H9 (cell line): ENCODE measurements at regions not wholly inside any gene's neighbourhood (a gene's known extent, or its start where the extent isn't known, plus 50 kb on each side); places are given as distances from the start of the nearest gene placed in this dataset.

ENCODE experiments used
- DNase-seq: peaks from one replicate; pipeline ENCODE4 v3.0.0-alpha.2; 2017
- H2AFZ ChIP-seq: one replicate; pipeline ENCODE4 v1.6.1; 2013; ENCODE audit warnings: mild to moderate bottlenecking, low read length, control low read depth, moderate library complexity
- H2AK5ac ChIP-seq: 2 replicates; pipeline ENCODE4 v1.6.1; 2013; ENCODE audit warnings: low read length, control low read depth, mixed read lengths; ENCODE audit not compliant: insufficient read length
- H2BK120ac ChIP-seq: one replicate; pipeline ENCODE4 v1.6.1; 2013; ENCODE audit warnings: low read depth, mild to moderate bottlenecking, low read length, control low read depth, inconsistent platforms; ENCODE audit not compliant: poor library complexity, severe bottlenecking
- H2BK12ac ChIP-seq: 2 replicates; pipeline ENCODE4 v1.6.1; 2013; ENCODE audit warnings: low read length, control low read depth, mixed read lengths, low read depth; ENCODE audit not compliant: insufficient read length
- H2BK15ac ChIP-seq: 2 replicates; pipeline ENCODE4 v1.6.1; 2013; ENCODE audit warnings: low read depth, low read length, control low read depth
- H2BK20ac ChIP-seq: one replicate; pipeline ENCODE4 v1.6.1; 2013; ENCODE audit warnings: low read depth, mild to moderate bottlenecking, low read length, control low read depth, inconsistent platforms; ENCODE audit not compliant: poor library complexity, severe bottlenecking
- H2BK5ac ChIP-seq: 2 replicates; pipeline ENCODE4 v1.6.1; 2013; ENCODE audit warnings: low read length, control low read depth, mixed read lengths; ENCODE audit not compliant: insufficient read length
- H3K14ac ChIP-seq: 2 replicates; pipeline ENCODE4 v1.6.1; 2013; ENCODE audit warnings: low read length, control low read depth; ENCODE audit not compliant: insufficient read depth
- H3K18ac ChIP-seq: 2 replicates; pipeline ENCODE4 v1.6.1; 2013; ENCODE audit warnings: low read depth, mild to moderate bottlenecking, mixed read lengths, low read length, control low read depth; ENCODE audit not compliant: insufficient read length
- H3K23ac ChIP-seq: 2 replicates; pipeline ENCODE4 v1.6.1; 2013; ENCODE audit warnings: low read length, control low read depth, mixed read lengths, low read depth; ENCODE audit not compliant: insufficient read length
- H3K23me2 ChIP-seq: 2 replicates; pipeline ENCODE4 v1.6.1; 2013; ENCODE audit warnings: low read depth, mild to moderate bottlenecking, mixed read lengths, low read length, control low read depth; ENCODE audit not compliant: insufficient read length, poor library complexity, severe bottlenecking
- H3K27ac ChIP-seq: 2 replicates; pipeline ENCODE4 v1.5.1; 2013; ENCODE audit warnings: low read length, control low read depth, mixed read lengths, low read depth; ENCODE audit not compliant: insufficient read length
- H3K27me3 ChIP-seq: 2 replicates; pipeline ENCODE4 v1.6.1; 2013; ENCODE audit warnings: low read length, control low read depth, inconsistent platforms; ENCODE audit not compliant: insufficient read depth
- H3K4ac ChIP-seq: 2 replicates; pipeline ENCODE4 v1.6.1; 2013; ENCODE audit warnings: low read depth, mild to moderate bottlenecking, control low read depth, inconsistent platforms, low read length, moderate library complexity
- H3K4me1 ChIP-seq: 2 replicates; pipeline ENCODE4 v1.6.1; 2013; ENCODE audit warnings: low read length, control low read depth, inconsistent platforms; ENCODE audit not compliant: insufficient read depth
- H3K4me2 ChIP-seq: 2 replicates; pipeline ENCODE4 v1.6.1; 2013; ENCODE audit warnings: low read length, control low read depth, mixed read lengths; ENCODE audit not compliant: insufficient read length, insufficient read depth
- H3K56ac ChIP-seq: 2 replicates; pipeline ENCODE4 v1.6.1; 2013; ENCODE audit warnings: low read depth, mild to moderate bottlenecking, mixed read lengths, low read length, control low read depth; ENCODE audit not compliant: insufficient read length
- H3K79me1 ChIP-seq: 2 replicates; pipeline ENCODE4 v1.6.1; 2013; ENCODE audit warnings: low read depth, mild to moderate bottlenecking, moderate library complexity, low read length, control low read depth, inconsistent platforms; ENCODE audit not compliant: insufficient read depth, poor library complexity, severe bottlenecking
- H3K79me2 ChIP-seq: 2 replicates; pipeline ENCODE4 v1.6.1; 2013; ENCODE audit warnings: low read length, control low read depth, inconsistent platforms; ENCODE audit not compliant: insufficient read depth
- H3K9ac ChIP-seq: 2 replicates; pipeline ENCODE4 v1.6.1; 2013; ENCODE audit warnings: low read length, control low read depth, mixed read lengths; ENCODE audit not compliant: insufficient read length; ENCODE audit errors: extremely low read depth
- H3K9me3 ChIP-seq: one replicate; pipeline ENCODE4 v1.6.1; 2013; ENCODE audit warnings: low read depth, low read length, inconsistent platforms; ENCODE audit not compliant: control insufficient read depth
- H3T11ph ChIP-seq: one replicate; pipeline ENCODE4 v1.6.1; 2013; ENCODE audit warnings: mild to moderate bottlenecking, low read length, control low read depth, inconsistent platforms
- H4K20me1 ChIP-seq: one replicate; pipeline ENCODE4 v1.6.1; 2013; ENCODE audit not compliant: control insufficient read depth, insufficient read length, insufficient read depth
- H4K5ac ChIP-seq: 2 replicates; pipeline ENCODE4 v1.6.1; 2013; ENCODE audit warnings: low read depth, mild to moderate bottlenecking, mixed read lengths, low read length, control low read depth; ENCODE audit not compliant: insufficient read length
- H4K8ac ChIP-seq: replicated peaks from 2 replicates; pipeline ENCODE4 v1.6.1; 2013; ENCODE audit warnings: low read length, control low read depth, mixed read lengths, low read depth; ENCODE audit not compliant: insufficient read length
- H4K91ac ChIP-seq: 2 replicates; pipeline ENCODE4 v1.6.1; 2013; ENCODE audit warnings: low read depth, mild to moderate bottlenecking, moderate library complexity, mixed read lengths, low read length, control low read depth; ENCODE audit not compliant: insufficient read length
- H3K27ac Mint-ChIP-seq, 3 experiments: 2 replicates in 2 of 3; 3 replicates in 1 of 3; pipeline ENCODE4 v1.8.0; 2020 to 2021; ENCODE audit warnings: mixed read lengths in 3 of 3, mild to moderate bottlenecking in 1 of 3, moderate library complexity in 1 of 3
- H3K27me3 Mint-ChIP-seq: 2 replicates; pipeline ENCODE4 v1.8.0; 2021; ENCODE audit warnings: low read depth, mild to moderate bottlenecking, moderate library complexity, mixed read lengths
- H3K36me3 Mint-ChIP-seq, 3 experiments: 2 replicates in 2 of 3; 3 replicates in 1 of 3; pipeline ENCODE4 v1.8.0; 2020 to 2021; ENCODE audit warnings: low read depth in 3 of 3, mixed read lengths in 3 of 3; ENCODE audit not compliant: insufficient read depth in 1 of 3
- H3K4me1 Mint-ChIP-seq, 2 experiments: 2 replicates each; pipeline ENCODE4 v1.8.0; 2020; ENCODE audit warnings: mixed read lengths in 2 of 2
- H3K4me3 Mint-ChIP-seq, 2 experiments: 2 replicates in 1 of 2; 3 replicates in 1 of 2; pipeline ENCODE4 v1.8.0; 2020 to 2021; ENCODE audit warnings: mild to moderate bottlenecking in 2 of 2, mixed read lengths in 2 of 2, moderate library complexity in 1 of 2
- H3K9me3 Mint-ChIP-seq, 2 experiments: 2 replicates in 1 of 2; 3 replicates in 1 of 2; pipeline ENCODE4 v1.8.0; 2020; ENCODE audit warnings: mild to moderate bottlenecking in 2 of 2, mixed read lengths in 2 of 2, moderate library complexity in 1 of 2
- CTCF ChIP-seq: fragments of 200-600 bp; sonication (generic); conservative IDR thresholded peaks from 3 replicates; pipeline ENCODE4 v1.8.0; 2021; ENCODE audit warnings: antibody characterized with exemption, mild to moderate bottlenecking
- WGBS: extraction: QIAGEN DNeasy Blood & Tissue Kit; methylation state at CpG from one replicate; pipeline ENCODE4 v1.1.7; 2013; ENCODE audit warnings: missing lambda C conversion rate, low lambda C conversion rate, mixed read lengths; ENCODE audit not compliant: insufficient read length; ENCODE audit errors: extremely low coverage; 5-methylcytosine and 5-hydroxymethylcytosine counted together

GRCh38 chr17:73949903-73950592, 253.4 kb upstream of the RPL38 start:
- no CpG with 5 or more reads among the region's 13 CpGs for WGBS
- peaks cover 6 to 11% of the 10 kb centered on the region in 2 experiments for H3K4me1 Mint-ChIP-seq
- Histone ChIP-seq H3T11ph (no peak overlapping the region), H3K23ac (no peak overlapping the region), H3K18ac (no peak overlapping the region), H4K20me1 (no peaks in the 10 kb centered on the region), H3K56ac (no peak overlapping the region), H2AK5ac (no peak overlapping the region), H3K79me1 (no peaks in the 10 kb centered on the region), H3K27me3 (peaks cover 5% of the 10 kb centered on the region; the same call in 1 of the 2 replicates), H2BK5ac (no peak overlapping the region), H2BK12ac (no peak overlapping the region), H3K4ac (no peak overlapping the region), H2BK120ac (no peak overlapping the region), H3K9me3 (no peaks in the 10 kb centered on the region), H2BK20ac (no peak overlapping the region), H3K23me2 (peaks cover 11% of the 10 kb centered on the region), H2AFZ (no peak overlapping the region), H2BK15ac (no peak overlapping the region), H3K9ac (no peak overlapping the region), H3K27ac (no peak overlapping the region), H3K14ac (no peak overlapping the region), H4K5ac (no peak overlapping the region), H4K91ac (no peak overlapping the region), H4K8ac (no peak overlapping the region), H3K4me1 (no peaks in the 10 kb centered on the region), H3K79me2 (no peaks in the 10 kb centered on the region), H3K4me2 (no peak overlapping the region)
- no peak for TF ChIP-seq CTCF
- peaks cover 63% of the 10 kb centered on the region for H3K27me3 Mint-ChIP-seq
- H3K36me3 Mint-ChIP-seq = no peaks in the 10 kb centered on the region; a peak in 1 of 7 replicates
- no peak for DNase-seq
- no peak overlapping the region for H3K4me3 Mint-ChIP-seq
- H3K27ac Mint-ChIP-seq = no peak overlapping the region
- H3K9me3 Mint-ChIP-seq = no peaks in the 10 kb centered on the region; a peak in 1 of 5 replicates
